B cell (primary cell): ENCODE measurements at regions not wholly inside any gene's neighbourhood (a gene's known extent, or its start where the extent isn't known, plus 50 kb on each side); places are given as distances from the start of the nearest gene placed in this dataset.

Experiments used
- CTCF ChIP-seq: fragments of 200-600 bp; IDR thresholded peaks from one replicate; pipeline ENCODE4 v1.8.0; 2022; ENCODE audit warnings: antibody characterized with exemption, mild to moderate bottlenecking
- EZH2 ChIP-seq: IDR thresholded peaks from 2 replicates; pipeline ENCODE4 v1.6.1; 2012; ENCODE audit warnings: borderline replicate concordance, low read depth, mild to moderate bottlenecking, moderate library complexity, low read length; ENCODE audit not compliant: insufficient read depth, poor library complexity, severe bottlenecking

- no peak for TF ChIP-seq CTCF
- no peak for TF ChIP-seq EZH2
These were observed 257.0 kb downstream of the HHIPL2 start for GRCh38 chr1:222290866-222291265.
